NCI-H1436 (cell line): ENCODE measurements at regions not wholly inside any gene's neighbourhood (a gene's known extent, or its start where the extent isn't known, plus 50 kb on each side); places are given as distances from the start of the nearest gene placed in this dataset.

Experiments used
- DNase-seq: peaks from one replicate; lab custom pipeline; 2025; lab: John Stamatoyannopoulos, UW

DNA sequence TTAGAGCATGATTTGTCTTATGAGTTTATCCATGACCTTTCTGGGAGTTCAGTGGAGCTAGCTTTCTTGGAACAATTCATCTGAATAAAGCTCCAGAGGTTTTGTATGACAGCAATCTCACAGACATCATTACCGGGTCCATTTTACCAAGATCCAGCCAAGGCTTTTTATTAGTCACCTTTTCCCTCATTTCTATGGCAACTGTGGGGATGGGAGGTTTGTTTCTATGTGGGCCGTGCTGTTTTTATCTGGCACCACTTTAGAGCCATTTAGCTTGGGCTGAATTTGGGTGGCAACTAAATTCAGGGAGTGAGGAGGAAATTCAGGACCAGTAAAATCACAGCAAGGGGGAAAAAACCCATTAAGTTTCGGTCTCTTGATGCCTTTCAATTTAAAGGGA is 245.7 kb downstream of the NSG2 start:
- no peak for DNase-seq

DNA sequence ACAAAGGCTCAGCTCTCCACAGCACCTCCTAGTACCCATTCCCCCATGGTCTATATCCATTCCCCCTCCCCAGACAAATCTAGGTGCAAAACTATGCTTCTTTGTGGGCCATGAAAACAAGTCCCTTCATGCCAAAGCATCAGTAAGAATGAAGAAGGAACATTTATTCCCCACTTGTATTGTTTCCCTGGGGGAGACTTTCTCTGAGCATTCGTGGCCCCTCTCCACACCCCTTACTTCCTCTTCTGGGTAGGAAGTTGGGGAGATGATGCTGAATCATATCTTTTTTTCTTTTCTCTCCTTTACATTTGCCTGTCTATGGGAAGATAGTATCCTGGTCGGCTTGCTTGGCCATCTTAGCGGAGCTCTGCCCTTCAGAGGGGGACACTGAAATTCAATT is 246.8 kb downstream of the NSG2 start:
- DNase-seq, result no peak

DNA sequence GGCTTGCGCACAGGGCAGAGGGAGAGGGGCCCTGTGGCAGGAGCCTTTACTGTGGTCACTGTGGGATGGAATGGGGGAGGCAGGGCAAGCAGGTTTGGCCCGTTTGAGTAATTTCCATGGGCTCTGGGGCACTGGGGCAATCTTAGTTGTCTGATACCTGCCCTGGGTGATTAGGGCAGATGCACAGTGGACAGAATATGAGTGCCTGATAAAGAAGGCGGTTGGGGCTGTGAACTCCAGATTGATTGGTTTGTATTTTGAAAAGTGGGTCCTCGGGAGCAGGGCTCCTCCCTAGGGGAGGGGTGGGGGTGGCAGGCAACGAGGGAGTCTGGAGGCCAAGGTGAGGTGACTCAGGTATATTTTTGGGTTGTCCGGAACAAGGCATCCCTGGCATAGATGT is 247.5 kb downstream of the NSG2 start:
- DNase-seq, result no peak

DNA sequence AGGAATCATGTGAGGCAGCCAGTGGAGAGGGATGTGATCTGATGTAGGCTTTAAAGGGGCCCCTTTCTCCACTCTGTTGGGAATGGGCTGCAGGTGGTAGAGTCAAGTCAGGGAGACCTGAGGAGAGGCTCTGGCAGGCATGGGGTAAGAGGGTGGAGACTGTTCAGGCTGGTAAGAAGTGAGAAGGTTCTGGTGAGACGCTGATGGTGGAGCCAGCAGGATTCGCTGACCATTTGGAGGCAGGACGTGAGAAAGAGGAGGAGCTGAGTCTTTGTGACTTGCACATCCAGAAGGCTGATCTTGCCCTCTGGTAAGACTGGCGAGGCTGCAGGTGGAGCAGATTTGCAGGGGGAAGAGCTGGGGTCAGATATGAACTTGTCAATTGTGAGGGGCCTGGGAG is 248.0 kb downstream of the NSG2 start:
- DNase-seq, result no peak

DNA sequence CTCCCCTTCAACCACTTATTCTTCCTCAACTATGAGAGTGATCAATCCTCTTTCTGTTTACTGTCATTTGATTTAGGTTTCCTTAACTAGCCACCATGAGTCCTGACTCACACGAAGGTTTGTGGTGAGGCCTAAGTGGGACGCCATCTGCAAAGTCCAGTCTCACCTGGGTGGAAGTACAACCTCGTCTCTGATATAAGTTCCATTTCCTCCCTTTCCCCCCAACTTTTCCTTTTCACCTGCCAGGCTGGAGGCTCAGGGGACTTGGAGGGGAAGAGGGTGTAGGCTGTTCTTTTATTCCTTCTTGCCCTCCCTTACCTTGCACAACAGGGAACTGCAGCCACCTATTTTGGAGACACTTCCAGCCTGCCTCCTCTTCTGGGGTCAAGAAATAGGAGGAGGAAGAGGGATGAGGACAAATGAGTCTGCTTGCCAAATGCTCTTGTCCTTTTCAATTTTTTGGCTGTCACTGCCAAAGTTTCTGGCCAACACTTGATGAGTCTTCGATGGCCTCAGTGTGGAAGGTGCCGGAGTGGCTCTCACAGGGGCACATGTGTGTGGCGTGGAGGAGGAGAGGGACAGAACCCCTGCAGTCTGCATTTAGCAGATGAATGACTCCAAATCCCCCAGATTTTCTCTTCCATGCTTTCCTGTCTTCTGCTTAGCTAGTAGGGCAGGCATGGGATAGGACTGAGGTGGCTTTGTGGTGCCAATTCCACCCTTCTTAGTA is 249.6 kb downstream of the NSG2 start:
- no peak for DNase-seq

DNA sequence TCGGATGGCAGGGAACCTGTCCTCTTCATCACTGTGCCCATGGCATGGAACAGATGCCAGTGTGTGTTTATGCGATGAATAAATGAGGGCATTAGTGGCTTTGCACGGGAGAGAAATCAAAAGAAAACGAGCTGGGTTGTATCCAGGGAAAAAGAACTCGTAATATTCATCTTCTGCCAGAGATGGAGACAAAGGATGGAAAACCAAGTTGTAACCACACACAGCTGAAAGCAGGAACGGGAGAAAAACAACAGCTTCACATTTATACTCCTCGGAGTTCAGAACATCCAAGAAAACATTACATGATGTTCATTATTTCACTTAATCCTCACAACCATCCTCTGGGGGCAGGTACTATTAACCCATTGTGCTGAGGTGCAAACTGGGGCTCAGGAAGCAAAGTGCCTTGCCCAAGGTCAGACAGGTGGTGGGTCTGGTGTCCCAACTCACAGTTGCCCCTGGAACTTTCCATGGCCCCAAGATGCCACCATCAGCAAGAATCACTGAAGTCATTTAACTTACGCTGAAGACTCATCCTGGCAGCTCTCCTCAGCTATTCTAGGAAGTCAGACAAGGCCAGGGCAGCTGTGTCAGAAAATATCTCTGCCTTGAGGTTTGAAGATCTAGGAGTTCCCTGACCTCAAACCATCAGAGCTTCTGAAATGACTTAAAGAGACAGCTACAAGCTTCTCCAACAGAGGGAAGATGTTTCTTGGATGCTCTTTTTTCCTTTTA is 250.4 kb downstream of the NSG2 start:
- DNase-seq, result no peak

DNA sequence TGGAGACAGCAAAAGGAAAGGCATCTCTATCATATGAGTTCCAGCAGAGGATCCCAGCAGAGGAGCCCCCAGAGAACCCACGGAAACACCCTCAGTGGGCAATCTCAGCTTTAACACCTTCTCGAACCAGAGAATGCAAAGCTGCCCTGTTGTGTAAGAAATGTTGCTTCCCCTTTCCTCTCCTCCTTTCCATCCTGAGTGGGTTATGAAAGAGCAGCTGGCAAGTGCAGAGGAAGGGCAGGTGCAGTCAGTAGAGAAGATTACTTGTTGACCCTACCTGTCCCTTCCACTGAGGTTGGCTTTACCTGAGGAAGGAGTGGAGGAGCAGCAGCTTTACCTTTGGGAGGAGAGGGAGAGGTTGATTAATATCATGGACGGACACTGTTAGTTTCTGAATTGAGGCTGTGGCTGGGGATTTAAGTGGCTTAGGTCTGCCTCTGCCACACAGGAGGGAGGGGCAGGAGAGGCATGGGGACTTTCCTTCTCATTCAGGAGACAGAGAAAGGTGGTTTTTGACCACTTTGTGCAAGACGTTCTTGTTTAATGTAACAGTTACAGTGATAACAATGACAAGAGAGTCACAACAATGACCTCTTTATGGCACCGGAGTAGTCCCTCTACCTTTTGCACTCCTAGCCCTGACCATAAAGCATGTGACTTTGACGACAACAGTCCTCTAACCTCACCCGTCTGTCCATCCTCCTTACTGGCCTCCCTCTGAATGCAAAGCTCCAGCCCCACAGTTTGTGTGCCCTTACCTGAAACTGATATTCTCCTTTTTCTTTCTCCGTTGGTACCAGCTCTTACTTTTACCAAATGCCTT is 254.8 kb downstream of the NSG2 start:
- no peak for DNase-seq

DNA sequence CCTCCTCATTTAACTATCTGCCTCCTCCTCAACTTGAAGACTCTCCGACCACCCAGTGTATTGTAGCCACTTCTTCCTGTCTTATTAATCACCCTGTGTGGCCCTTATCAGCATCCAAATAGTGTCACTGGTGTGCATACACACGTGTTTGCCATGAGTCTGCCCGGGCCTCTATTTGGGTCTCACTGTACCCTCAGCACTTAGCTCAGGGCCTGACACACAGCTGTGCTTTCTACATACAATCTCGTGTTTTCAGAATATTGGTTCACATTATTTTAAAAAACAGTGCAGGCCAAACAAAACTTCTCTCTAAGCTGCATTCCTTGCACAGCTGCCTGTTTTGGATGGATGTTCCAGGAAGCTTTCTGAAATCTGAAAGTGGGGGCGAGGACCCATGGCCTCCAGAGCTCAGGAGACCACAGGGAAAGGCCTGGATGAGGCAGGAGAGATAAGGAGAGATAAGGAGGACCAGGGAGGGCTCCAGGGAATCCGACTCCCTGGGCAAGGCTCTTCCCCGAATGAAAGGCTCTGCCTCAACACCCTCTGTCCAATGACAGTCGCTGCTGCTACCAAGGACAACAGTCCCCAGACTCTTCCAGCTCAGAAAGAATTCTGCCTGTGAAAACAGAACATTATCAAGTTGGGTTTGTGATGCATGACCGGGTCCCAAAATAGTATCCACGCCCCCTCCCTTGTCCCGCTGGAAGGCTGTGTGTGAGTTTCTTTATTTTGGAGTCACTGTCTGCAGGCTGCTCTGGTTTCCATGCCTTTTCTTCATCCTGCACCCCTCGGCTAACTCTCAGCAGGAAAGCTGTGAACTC is 255.6 kb downstream of the NSG2 start:
- DNase-seq, result no peak

DNA sequence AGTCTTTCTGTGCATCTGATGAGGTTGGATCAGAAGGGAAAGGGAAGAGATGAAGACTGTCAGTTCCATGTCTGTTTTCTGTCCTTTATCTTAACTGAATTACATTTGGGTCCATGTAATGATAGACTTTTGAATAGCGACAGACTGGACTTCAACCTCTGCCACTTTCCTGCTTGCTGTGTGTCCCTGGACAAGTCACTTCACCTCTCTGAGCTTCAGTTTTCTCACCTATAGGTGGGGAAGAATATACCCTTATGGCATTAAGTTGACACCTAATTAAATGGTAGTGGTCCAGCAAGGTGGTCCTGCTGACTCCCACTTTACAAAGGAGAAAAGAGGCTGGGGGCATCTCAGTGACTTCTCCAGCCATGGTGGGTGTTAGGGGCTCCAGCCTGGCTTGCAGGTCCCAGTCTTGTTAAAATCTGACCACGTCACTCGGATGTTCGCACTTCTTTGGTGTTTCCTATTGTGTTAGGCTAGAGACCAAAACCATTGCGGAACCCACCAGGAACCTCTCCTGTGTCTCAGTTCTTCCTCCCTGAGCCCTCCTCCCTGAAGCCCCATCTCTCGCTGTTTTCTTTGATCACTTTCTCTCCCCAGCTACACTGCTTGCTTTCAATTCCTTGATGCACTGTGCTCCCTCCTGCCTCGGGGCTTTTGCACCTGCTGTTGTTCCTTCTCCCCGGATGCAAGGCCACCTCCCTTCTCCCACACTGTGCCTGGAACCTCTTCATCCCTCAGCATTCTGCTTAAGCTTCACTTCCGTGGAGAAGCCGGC is 256.5 kb downstream of the NSG2 start:
- no peak for DNase-seq

DNA sequence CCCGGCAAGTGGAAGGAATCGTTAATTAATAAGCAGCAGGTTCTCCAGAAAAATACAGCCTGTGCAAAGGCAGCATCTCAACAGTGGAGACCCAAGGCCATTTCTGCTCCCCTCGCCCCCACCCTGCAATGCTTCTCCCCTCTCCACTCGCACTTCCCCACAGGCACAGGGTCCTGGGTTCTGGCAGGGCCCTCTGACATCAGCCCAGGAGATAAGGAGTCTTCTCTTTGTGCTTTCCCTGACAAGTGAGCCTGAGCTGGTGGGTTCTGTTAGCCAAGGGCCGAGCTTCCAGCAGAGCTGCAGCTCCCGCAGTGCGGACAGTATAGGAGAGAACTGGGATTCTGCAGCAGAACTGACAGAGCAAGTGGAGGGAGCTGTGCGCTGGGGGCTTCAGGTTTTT is 257.5 kb downstream of the NSG2 start:
- DNase-seq, result no peak

DNA sequence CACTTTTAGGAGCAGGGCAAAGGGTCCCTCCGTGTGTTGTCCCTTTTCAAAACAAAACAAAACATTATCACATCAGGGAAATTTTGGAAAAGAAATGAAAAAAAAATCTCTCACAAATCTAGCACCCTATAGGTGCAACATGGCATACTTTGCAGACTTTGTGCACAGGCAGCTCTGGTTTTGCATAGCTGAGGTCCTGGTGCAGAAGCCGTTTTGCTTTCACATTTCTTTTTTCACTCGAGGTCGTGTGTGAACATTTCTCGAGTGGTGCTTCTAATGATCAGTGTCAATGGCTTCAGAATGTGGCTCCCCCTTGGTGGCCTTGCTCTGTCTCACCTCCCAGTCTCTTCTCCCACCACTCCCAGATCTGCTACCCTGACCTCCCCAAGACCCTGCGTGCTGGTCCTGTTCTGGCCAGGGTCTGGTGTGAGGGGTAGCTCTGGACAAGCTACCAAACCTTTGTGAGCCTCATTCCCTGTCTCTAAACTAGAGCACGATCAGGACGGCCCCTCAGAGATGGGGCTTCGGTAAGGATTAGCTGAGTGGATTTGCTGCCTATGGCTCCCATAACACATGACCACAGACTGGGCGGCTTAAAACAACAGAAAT is 258.0 kb downstream of the NSG2 start:
- no peak for DNase-seq

DNA sequence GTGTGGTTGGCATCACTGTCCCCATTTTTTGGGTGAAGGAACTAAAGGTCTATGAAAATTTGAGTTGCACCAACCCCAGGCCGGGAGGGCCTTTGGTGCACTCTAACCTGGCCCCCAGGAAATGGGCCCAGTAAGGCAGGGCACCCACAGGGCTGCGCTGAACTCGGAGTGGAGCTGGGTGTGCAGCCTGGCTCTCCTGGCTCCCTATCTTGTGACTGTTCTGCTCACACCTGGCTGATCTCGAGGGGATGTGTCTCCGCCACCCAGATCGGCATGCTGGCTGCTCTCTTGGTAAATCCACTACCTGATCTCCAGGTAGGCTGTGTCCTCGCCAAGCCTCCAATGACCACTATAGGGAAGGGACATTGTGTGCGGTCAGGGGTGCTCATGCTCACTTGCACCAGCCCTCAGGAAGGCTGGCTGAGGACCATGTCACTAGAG is 259.8 kb downstream of the NSG2 start:
- no peak for DNase-seq

DNA sequence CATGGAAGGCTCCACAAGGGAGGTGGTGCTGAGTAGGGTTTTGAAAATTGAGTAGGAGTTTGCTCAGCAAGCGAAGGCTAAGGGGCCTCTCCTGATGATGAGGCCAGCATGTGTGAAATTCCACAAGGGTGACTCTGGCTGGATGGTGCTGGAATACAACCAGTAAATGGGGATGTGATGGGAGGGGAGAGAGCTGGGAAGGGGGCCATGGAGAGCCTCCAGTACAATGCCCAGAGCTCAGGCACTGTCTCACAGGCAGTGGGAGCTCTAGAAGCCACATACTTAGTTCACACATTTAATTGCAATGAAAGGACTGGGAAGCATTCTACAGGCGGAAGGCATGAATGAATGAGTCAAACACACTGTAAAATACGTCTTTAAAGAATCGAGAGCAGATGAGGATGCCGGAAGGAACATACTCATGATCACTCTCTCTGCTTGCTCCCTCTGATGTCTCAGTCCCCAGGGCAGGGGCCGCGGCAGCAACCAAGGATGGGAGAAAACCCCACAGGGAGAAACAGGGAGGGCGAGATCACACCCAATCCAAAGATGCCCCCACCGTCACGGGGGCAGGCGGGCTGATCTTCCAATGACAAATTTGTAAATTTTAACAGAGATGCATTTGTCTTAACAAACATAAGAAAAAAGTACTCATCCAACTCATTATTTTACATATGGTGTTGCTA is 261.0 kb downstream of the NSG2 start:
- DNase-seq, result no peak

DNA sequence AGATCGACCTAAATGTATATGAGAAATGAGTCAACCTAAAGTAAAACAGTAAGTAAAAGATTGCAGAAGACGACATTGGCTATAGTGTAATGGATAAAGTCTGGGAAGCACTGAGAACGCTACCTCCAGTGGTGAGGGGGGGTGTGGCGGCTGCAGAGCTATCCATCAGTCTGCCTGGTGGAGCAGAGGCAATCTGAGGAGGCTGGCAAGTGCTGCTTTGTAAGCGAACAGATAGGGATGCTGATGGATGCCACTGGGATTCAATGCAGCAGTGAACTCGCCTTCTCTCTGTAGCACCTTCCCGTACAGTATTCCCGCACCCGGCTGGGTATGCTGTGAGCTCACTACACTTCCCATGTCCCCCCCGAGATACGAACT is 261.5 kb downstream of the NSG2 start:
- no peak for DNase-seq

DNA sequence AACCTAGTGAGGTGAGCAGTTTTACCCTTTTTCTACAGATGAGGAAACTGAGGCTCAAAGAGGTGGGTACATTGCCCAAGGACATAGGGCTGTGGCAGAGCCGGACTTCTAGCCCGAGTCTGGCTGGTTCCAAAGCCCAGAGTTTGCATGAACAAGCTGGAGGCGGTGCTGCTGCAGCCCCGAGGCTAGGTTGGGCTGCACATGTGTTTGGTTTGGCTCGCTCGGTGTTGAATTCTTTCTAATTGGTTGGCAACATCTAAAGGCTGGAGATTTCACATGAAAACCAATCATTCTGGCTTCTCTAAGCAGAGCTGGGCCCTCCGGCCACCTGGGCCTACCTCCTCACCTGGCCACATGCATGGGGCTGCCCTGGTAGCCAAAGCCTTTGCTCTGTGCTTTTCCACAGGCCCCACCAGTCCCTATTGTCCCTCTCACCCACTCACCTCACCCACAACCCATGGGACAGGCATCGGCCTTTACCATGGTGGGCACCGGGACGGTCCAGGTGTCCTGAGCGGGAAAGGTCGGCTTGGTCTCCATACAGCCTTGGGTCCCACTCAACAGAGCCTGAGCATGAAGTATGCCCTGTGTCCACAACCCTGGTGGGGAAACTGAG is 262.3 kb downstream of the NSG2 start:
- no peak for DNase-seq

DNA sequence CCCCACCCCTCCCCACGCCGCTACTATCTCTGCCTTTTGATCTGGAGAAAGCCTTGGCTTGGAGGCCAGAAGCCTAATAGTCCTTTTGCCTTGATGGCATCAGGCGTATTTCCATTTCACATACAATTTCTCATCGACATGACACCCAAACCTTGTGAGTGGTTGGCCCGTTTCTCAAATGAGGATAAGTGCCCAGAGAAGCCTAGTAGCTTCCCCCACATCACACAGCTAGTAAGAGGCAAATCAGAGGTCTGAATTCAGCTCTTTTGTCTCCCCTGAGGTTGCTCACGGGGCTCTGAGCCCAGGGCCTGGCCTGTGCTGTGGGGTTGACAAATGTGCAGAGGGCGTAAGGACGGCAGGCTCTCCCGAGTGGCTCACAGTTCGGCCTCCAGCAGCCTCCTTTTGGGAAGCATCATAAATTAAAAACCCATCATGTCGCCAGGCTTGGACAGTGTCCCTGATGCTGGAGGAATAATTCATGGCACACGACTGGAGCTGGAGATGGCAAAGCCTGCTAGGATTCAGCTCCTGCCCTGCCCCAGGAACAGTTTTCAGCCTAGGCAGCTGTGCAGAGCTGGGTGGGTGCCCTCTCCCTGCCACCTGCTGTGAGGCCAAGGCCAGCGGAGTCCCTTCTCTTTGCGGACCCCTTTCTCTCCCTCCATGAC is 263.8 kb downstream of the NSG2 start:
- no peak for DNase-seq

DNA sequence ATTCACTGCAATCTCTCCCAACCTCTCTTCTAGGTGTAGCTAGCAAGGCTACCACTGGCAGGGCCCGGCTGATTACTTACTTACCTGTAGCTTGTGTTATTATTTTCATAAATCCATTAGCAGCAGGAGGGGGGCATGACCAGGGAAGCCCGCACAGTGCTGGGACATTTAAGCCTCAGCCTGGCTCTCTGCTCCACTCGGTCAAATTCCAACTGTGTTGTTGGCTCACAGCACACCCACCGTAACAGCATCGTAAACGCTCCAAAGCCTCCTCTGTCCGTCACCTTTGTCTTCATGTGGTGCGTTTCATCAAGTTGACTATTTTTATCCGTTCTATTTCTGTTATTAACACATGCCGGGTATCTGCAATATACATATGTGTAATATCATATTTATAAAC is 264.7 kb downstream of the NSG2 start:
- no peak for DNase-seq

DNA sequence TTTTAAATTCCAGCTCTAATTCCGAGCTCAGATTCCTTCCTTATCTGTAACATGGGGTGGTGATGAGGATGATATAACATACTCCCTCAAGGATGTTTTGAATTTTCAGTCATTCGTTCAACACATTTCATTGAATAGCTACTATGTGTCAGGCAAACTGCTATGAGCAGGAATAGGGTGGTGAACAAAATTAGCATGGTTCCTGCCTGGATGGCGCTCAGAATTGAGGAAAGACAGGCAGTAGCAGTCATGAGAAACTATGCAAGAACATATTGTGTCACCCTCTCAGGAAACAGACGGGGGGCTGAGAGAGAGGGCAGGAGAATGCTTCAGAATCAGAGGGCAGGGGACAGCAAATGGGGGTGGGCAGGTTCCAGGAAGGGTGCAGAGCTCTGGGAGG is 265.2 kb downstream of the NSG2 start:
- DNase-seq, result no peak

DNA sequence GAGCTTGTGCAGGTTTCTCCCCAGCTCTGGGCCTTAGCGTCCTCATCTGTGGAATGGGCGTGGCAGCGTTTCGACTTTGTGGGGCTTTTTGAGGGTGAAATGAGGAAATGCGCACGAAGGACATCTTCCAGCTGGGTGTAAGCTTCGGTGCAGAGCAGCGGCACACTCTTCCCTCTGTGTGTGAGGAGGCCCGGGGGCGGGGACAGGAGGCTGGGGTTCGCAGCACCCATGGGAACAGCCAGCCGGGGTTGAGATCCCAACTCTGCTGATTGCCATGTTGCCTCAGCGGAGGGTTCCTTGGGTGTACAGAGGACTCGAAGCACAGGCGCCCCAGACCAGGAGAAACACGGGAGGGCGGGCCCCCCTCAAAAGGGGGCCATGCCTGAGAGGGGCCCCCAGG is 265.6 kb downstream of the NSG2 start:
- DNase-seq, result no peak
